GM11168 (cell line): ENCODE measurements at regions not wholly inside any gene's neighbourhood (a gene's known extent, or its start where the extent isn't known, plus 50 kb on each side); places are given as distances from the start of the nearest gene placed in this dataset.

Experiments
- in situ Hi-C: fragments of 300-500 bp; cut with MboI; formaldehyde crosslinking; loops from one replicate; pipeline ENCODE4 v1.12.0; 2022; ENCODE audit warnings: low sequenced_read_pairs; ENCODE audit not compliant: unreplicated experiment

GRCh38 chr6:71395731-71396409 lies 107.3 kb downstream of the OGFRL1 start:
- in situ Hi-C loops: no loop called here

GRCh38 chr6:71396410-71396801 lies 107.8 kb downstream of the OGFRL1 start:
- in situ Hi-C loops: no loop called here

- in situ Hi-C loops: no loop called here
Observed at GRCh38 chr6:71399279-71399678, 110.7 kb downstream of the OGFRL1 start.

GRCh38 chr6:71400852-71401251 lies 112.2 kb downstream of the OGFRL1 start:
- in situ Hi-C loops: no loop called here

- in situ Hi-C loops: no loop called here
Observed at GRCh38 chr6:71402096-71402495, 113.5 kb downstream of the OGFRL1 start.

GRCh38 chr6:71403422-71404134 lies 115.0 kb downstream of the OGFRL1 start:
- in situ Hi-C loops: no loop called here

- in situ Hi-C loops: no loop called here
Observed at GRCh38 chr6:71404145-71404966, 115.7 kb downstream of the OGFRL1 start.

- in situ Hi-C loops: no loop called here
Observed at GRCh38 chr6:71404967-71405278, 116.3 kb downstream of the OGFRL1 start.

- in situ Hi-C loops: no loop called here
Observed at GRCh38 chr6:71405416-71405815, 116.8 kb downstream of the OGFRL1 start.

- in situ Hi-C loops: no loop called here
Observed at GRCh38 chr6:71406865-71407860, 118.6 kb downstream of the OGFRL1 start.

GRCh38 chr6:71408787-71409723 lies 120.4 kb downstream of the OGFRL1 start:
- in situ Hi-C loops: no loop called here

GRCh38 chr6:71410164-71410566 lies 121.6 kb downstream of the OGFRL1 start:
- in situ Hi-C loops: no loop called here

- in situ Hi-C loops: no loop called here
Observed at GRCh38 chr6:71410681-71411080, 122.1 kb downstream of the OGFRL1 start.

- in situ Hi-C loops: no loop called here
Observed at GRCh38 chr6:71411882-71412281, 123.3 kb downstream of the OGFRL1 start.

- in situ Hi-C loops: no loop called here
Observed at GRCh38 chr6:71412559-71413140, 124.0 kb downstream of the OGFRL1 start.

- in situ Hi-C loops: no loop called here
Observed at GRCh38 chr6:71414486-71414885, 125.9 kb downstream of the OGFRL1 start.

GRCh38 chr6:71419217-71420094 lies 130.8 kb downstream of the OGFRL1 start:
- in situ Hi-C loops: no loop called here
